Skeletal muscle satellite cell (primary cell): ENCODE measurements at regions not wholly inside any gene's neighbourhood (a gene's known extent, or its start where the extent isn't known, plus 50 kb on each side); places are given as distances from the start of the nearest gene placed in this dataset. TPM values are rescaled to one million over a fixed set of nuclear protein-coding genes. Genes with fewer than 3 reads are reported as not detected.

Experiments used
- H3K27me3 ChIP-seq: 2 replicates; pipeline ENCODE4 v1.7.0; 2013; ENCODE audit warnings: low read length; ENCODE audit not compliant: control insufficient read depth, insufficient read depth
- H3K36me3 ChIP-seq: 2 replicates; pipeline ENCODE4 v1.7.0; 2013; ENCODE audit warnings: mild to moderate bottlenecking, control low read depth, low read length; ENCODE audit not compliant: insufficient read depth
- H3K4me1 ChIP-seq: 2 replicates; pipeline ENCODE4 v1.7.0; 2013; ENCODE audit warnings: low read length; ENCODE audit not compliant: control insufficient read depth, insufficient read depth
- H3K4me2 ChIP-seq: 2 replicates; pipeline ENCODE4 v1.7.0; 2013; ENCODE audit warnings: mild to moderate bottlenecking, low read length
- H3K4me3 ChIP-seq: 2 replicates; pipeline ENCODE4 v1.7.0; 2013; ENCODE audit warnings: low read length
- H3K9ac ChIP-seq: 2 replicates; pipeline ENCODE4 v1.7.0; 2013; ENCODE audit warnings: mild to moderate bottlenecking, low read depth, low read length, moderate library complexity
- H3K9me3 ChIP-seq: replicated peaks from 2 replicates; pipeline ENCODE4 v1.7.0; 2013; ENCODE audit warnings: mild to moderate bottlenecking, control low read depth, low read length
- small RNA-seq: library from RNA; depleted of rRNA; stranded (forward); fragments of <200 nt; gene quantifications from one replicate; pipeline ENCODE3, GENCODE V24; 2012

DNA sequence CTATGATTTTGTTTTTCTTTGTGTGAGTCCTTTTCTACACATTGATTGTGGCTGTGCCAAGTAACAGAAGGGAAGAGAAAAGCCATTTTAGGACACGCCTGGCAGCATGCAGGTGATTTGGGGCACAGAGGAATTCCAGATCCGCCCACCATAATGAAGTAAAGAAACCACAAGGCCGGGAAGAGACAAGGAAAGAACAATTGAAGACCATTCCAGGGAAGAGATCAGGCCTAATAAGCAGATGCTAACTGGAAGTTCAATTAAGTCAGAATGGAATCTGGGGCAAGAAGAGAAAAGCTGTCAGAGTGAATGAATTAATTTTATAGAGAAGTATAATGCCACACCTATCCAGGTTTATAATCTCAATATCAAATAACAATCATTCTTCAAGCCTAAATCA lies 110.2 kb upstream of the ISL1 start:
- Histone ChIP-seq H3K36me3 (no peaks in the 10 kb centered on the region), H3K27me3 (no peaks in the 10 kb centered on the region), H3K4me1 (no peaks in the 10 kb centered on the region), H3K4me3 (no peak overlapping the region), H3K9ac (no peak overlapping the region), H3K4me2 (no peak overlapping the region), H3K9me3 (no peaks in the 10 kb centered on the region)

DNA sequence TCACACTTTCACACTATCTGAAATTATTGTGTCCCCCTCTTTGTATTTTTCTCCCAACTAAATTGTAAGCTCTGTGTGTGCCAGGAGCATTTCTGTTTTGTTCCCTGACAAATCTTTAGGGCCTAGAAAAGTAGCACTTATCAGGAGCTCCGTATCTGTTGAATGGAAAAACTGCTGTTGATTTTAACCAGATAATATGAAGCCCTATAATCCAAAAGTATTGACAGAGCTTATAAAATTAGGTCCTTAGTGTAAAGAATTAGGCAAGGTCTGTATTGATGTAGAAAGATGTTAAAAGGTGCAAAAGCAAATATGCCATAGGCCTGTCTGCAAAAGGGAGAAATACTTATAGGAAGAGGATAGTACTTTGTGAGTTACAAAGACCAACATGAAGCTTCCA lies 109.4 kb upstream of the ISL1 start:
- no peak overlapping the region for H3K9ac ChIP-seq
- H3K27me3 ChIP-seq: no peaks in the 10 kb centered on the region
- no peaks in the 10 kb centered on the region for H3K4me1 ChIP-seq
- no peak overlapping the region for H3K4me2 ChIP-seq
- no peaks in the 10 kb centered on the region for H3K36me3 ChIP-seq
- no peak overlapping the region for H3K4me3 ChIP-seq
- no peaks in the 10 kb centered on the region for H3K9me3 ChIP-seq

DNA sequence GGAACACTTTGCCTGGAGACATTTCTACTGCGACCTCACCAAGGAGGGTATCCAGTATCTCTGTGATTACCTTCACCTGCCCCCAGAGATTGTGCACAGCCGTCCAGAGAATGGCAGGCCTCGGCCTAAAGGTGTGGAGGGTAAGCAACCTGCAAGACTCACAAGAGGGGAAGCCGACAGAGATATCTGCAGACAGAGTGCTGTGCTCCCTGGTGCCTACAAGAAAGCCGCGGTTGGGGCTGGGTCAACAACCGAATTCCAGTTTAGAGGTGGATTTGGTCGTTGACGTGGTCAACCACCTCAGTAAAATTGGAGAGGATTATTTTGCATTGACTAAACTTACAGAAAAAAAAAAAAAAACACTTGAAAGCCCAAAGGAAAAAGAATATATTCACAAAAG lies 107.8 kb upstream of the ISL1 start:
- no peaks in the 10 kb centered on the region for H3K36me3 ChIP-seq
- H3K4me2 ChIP-seq: no peak overlapping the region
- H3K4me1 ChIP-seq: no peaks in the 10 kb centered on the region
- H3K27me3 ChIP-seq: no peaks in the 10 kb centered on the region
- no peak overlapping the region for H3K9ac ChIP-seq
- no peak overlapping the region for H3K4me3 ChIP-seq
- H3K9me3 ChIP-seq: no peaks in the 10 kb centered on the region

DNA sequence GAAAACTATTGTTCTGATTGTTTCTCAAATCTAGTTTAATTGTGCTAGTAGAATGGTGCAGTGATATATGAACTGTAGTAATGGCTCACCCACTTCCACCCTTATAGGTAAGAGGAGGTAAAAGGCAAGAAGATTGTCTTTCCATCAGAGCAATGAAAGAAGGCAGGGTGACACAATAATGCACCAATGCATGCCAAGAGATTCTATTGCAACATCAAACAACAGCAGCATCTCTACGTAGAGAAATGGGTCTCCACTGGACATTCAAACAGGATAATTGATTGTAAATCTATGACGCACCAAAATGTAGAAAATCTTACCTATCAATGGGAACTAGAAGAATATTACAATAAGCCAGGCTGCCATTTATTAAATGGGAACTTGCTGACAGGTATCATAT lies 107.0 kb upstream of the ISL1 start:
- H3K36me3 ChIP-seq: no peaks in the 10 kb centered on the region
- no peaks in the 10 kb centered on the region for H3K27me3 ChIP-seq
- no peaks in the 10 kb centered on the region for H3K9me3 ChIP-seq
- no peak overlapping the region for H3K4me3 ChIP-seq
- no peak overlapping the region for H3K4me2 ChIP-seq
- H3K9ac ChIP-seq: no peak overlapping the region
- no peaks in the 10 kb centered on the region for H3K4me1 ChIP-seq

DNA sequence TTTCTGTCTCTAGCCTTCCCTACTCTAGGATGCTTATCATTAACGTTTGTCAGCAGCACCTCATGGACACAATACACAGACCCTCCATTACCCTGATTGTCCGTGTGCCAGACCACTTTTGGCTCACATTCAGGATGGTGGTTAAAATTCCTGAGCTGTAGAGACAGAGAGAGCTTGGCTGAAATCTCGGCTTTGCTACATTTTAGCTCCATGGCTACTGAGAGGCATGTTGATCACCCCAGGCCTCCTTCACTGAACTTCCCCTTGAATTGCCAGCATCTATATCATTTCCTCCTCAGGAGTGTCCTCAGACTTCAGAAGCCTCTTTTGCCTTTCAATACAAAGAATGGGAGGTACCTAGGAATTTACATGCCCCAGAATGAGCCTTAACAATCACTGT lies 104.7 kb upstream of the ISL1 start:
- Histone ChIP-seq H3K9ac (no peak overlapping the region), H3K36me3 (no peaks in the 10 kb centered on the region), H3K4me2 (no peak overlapping the region), H3K27me3 (no peaks in the 10 kb centered on the region), H3K4me1 (no peaks in the 10 kb centered on the region), H3K9me3 (no peaks in the 10 kb centered on the region), H3K4me3 (no peak overlapping the region)

DNA sequence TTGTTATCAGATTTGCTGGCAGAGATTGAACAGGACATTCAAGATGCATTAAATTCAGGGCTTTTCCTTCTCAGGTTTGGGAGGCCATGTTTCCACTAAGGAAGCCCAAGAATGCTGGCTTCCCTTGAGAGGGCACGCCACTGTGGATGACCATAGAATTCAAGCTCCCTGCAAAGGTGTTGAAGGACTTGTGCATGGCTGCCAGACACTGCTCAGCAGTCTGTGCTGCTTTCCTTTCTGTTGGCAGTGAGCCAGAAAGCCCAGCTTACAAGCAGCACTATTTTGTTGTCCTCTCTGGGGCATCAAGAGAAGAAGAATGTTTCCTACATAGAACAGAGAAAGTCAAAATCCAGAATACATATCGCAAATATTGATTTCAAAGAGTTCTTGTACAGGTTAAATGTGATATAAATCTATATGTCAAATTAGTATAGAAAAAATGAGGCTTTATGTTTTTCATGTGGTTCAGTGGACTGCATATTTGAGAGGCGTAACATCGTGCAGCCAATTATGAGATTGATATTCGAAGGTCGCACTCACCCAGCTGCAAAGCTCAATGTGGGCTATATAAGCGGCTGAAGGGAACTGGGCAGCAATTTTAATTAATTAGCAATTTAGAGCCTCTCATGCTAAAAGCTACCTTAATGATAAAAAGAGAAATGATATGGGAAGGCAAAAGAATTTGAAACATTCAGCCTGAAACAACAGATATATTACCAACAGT lies 103.1 kb upstream of the ISL1 start:
- H3K27me3 ChIP-seq: no peaks in the 10 kb centered on the region
- H3K9me3 ChIP-seq: no peaks in the 10 kb centered on the region
- no peaks in the 10 kb centered on the region for H3K4me1 ChIP-seq
- no peaks in the 10 kb centered on the region for H3K36me3 ChIP-seq
- H3K9ac ChIP-seq: no peak overlapping the region
- H3K4me3 ChIP-seq: no peak overlapping the region
- no peak overlapping the region for H3K4me2 ChIP-seq

DNA sequence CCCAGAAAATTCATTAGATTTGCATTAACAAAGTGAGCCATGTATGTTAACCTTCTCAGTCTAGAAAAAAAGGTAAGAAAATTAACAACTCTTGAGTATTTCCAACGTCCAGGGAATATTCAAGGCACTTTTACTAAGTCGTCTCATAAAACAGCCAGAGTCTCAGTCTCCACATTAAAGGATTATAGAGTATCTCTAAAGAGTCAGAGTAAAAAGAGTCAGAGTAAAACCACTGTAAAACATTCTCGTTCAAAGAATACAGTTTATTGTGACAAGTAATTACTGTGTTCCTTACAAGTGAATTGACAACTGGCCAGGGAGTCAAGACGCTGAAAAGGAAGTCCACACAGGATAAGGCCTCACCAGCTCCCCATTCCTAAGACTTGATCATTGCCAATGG lies 97.2 kb upstream of the ISL1 start:
- no peak overlapping the region for H3K4me3 ChIP-seq
- no peaks in the 10 kb centered on the region for H3K36me3 ChIP-seq
- H3K27me3 ChIP-seq: no peaks in the 10 kb centered on the region
- no peaks in the 10 kb centered on the region for H3K4me1 ChIP-seq
- H3K9me3 ChIP-seq: no peaks in the 10 kb centered on the region
- H3K9ac ChIP-seq: no peak overlapping the region
- H3K4me2 ChIP-seq: no peak overlapping the region

DNA sequence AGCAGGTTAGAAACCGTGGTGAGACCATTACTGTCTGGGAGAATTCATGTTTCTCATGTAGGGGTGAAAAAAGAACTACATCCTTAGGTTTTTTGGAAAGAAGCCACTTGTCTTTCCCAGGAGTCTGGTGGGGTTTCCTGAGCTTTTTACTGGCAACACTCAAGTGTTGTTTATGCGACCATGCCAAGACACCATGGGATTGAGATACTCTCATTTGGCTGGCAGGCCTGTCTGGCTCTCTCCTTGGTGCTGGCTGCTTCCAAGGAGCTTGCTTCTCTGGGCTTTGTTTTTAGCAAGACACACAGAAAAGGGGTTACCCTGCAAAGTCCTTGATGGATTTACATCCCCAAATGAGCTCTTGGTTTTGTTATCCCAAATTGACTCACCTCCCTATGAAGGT lies 80.9 kb upstream of the ISL1 start:
- no peak overlapping the region for H3K9ac ChIP-seq
- no peaks in the 10 kb centered on the region for H3K27me3 ChIP-seq
- no peaks in the 10 kb centered on the region for H3K36me3 ChIP-seq
- H3K4me1 ChIP-seq: no peaks in the 10 kb centered on the region
- peaks cover 3% of the 10 kb centered on the region for H3K9me3 ChIP-seq
- H3K4me2 ChIP-seq: no peak overlapping the region
- H3K4me3 ChIP-seq: no peak overlapping the region

DNA sequence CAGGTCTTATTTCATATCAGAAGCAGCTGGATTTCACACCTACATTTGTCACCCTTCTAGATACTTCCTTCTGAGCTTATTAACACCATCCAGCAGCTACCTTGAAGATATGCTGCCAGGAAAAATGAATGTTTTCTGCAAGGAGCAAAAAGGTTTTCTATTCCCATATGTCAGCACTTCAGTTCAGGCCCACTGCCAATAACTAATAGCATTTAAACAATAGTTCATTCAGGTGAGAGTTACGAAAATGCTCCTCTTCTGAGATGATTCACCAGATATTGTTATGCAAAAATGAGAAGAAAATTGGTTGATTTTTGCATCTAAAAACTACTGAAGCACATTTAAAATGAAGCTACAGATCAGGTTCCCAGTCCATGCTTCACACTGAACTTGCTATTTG lies 56.4 kb upstream of the ISL1 start:
- H3K27me3 ChIP-seq: no peaks in the 10 kb centered on the region

More for the DNA sequence above, 56.4 kb upstream of the ISL1 start:
- Histone ChIP-seq H3K9ac (no peak overlapping the region), H3K4me1 (no peaks in the 10 kb centered on the region), H3K9me3 (peaks cover 3% of the 10 kb centered on the region), H3K36me3 (no peaks in the 10 kb centered on the region), H3K4me2 (no peak overlapping the region), H3K4me3 (no peak overlapping the region)

Small RNA genes lying in the stretch of these regions (small RNA-seq; reads per million reads assigned to genes)
- not detected for gene AC022441.3
- gene RNU6-1296P: not detected
- gene RNU6-480P: not detected
